ENCODE measurements at regions not wholly inside any gene's neighbourhood (a gene's known extent, or its start where the extent isn't known, plus 50 kb on each side); places are given as distances from the start of the nearest gene placed in this dataset.

- Mint-ChIP-seq H3K36me3 (ENCODE audit: low read depth) (no peaks in the 10 kb centered on the region), H3K4me3 (no peak overlapping the region), H3K9me3 (peaks cover 3% of the 10 kb centered on the region), H3K27me3 (no peaks in the 10 kb centered on the region), H3K27ac (no peak overlapping the region), H3K4me1 (no peaks in the 10 kb centered on the region)
- ATAC-seq (replicated peaks): no peak
These were observed 50.2 kb upstream of the MME start for GRCh38 chr3:155029941-155030340.

GRCh38 chr3:155026999-155027591 is 53.0 kb upstream of the MME start:
- Mint-ChIP-seq H3K27ac (no peak overlapping the region), H3K4me1 (no peaks in the 10 kb centered on the region), H3K36me3 (ENCODE audit: low read depth) (no peaks in the 10 kb centered on the region), H3K27me3 (no peaks in the 10 kb centered on the region), H3K9me3 (peaks cover 3% of the 10 kb centered on the region), H3K4me3 (no peak overlapping the region)
- ATAC-seq (replicated peaks): no peak

DNA sequence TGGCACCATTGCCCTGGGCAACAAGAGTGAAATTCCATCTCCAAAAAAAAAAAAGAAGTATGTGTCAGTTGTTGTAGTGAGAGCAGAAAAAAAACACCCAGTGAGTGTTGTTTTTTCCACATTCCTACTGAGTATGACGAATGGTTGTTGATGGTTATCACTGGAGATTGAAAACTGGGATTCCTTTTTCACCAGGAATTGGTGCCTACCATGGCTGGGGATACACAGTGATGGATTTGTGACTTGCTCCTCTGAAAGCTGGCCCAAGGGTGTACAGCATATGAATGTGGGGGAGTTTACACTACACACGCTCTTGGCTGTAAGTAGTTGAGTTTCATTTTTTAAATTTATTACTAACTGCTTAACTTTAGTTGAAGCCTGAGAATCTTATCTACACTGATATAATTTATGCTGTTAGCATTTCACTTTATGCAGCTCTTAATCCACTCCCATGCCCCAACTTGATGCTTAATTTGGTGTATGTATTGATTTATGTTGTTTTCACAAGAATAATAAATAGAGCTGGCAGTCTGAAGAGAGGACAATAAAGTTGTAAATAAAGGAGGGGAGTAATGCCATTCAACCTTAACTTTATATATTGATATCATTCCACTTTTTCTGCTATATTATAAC is 56.0 kb upstream of the MME start:
- H3K27me3 Mint-ChIP-seq: no peaks in the 10 kb centered on the region
- H3K27ac Mint-ChIP-seq: no peak overlapping the region
- H3K4me3 Mint-ChIP-seq: no peak overlapping the region
- no peaks in the 10 kb centered on the region for H3K36me3 Mint-ChIP-seq (ENCODE audit: low read depth)
- peaks cover 3% of the 10 kb centered on the region for H3K9me3 Mint-ChIP-seq
- ATAC-seq (replicated peaks): no peak
- H3K4me1 Mint-ChIP-seq: no peaks in the 10 kb centered on the region

DNA sequence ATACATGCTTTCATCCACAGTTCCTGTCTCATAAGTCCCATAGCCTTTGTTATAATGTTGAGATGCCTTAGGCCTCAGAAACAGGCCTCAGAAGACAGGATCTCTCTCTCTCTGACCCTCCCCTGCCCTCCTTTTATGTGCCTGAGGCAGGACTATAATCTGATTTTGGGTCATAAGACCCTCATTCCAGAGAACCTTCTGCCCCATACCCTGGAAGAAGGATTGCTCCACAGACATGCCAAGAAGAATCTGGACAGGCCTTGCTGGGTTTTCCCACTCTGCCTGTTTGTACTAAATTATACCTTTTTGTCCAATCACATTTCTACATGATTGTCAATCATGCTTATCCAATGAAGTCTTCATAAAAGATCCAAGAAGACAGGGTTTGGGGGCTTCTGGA is 57.2 kb upstream of the MME start:
- H3K4me1 Mint-ChIP-seq: no peaks in the 10 kb centered on the region
- no peaks in the 10 kb centered on the region for H3K27me3 Mint-ChIP-seq
- no peak for ATAC-seq (replicated peaks)
- H3K27ac Mint-ChIP-seq: no peak overlapping the region
- H3K36me3 Mint-ChIP-seq (ENCODE audit: low read depth): no peaks in the 10 kb centered on the region
- no peak overlapping the region for H3K4me3 Mint-ChIP-seq
- no peaks in the 10 kb centered on the region for H3K9me3 Mint-ChIP-seq

- H3K36me3 Mint-ChIP-seq (ENCODE audit: low read depth): no peaks in the 10 kb centered on the region
- no peaks in the 10 kb centered on the region for H3K27me3 Mint-ChIP-seq
- no peak overlapping the region for H3K4me3 Mint-ChIP-seq
- H3K9me3 Mint-ChIP-seq: no peaks in the 10 kb centered on the region
- ATAC-seq (replicated peaks): no peak
- no peaks in the 10 kb centered on the region for H3K4me1 Mint-ChIP-seq
- no peak overlapping the region for H3K27ac Mint-ChIP-seq
These were observed 60.5 kb upstream of the MME start for GRCh38 chr3:155019575-155019974.

- H3K27ac Mint-ChIP-seq: no peak overlapping the region
- no peaks in the 10 kb centered on the region for H3K4me1 Mint-ChIP-seq
- no peaks in the 10 kb centered on the region for H3K27me3 Mint-ChIP-seq
- no peak for ATAC-seq (replicated peaks)
- H3K4me3 Mint-ChIP-seq: no peak overlapping the region
- no peaks in the 10 kb centered on the region for H3K9me3 Mint-ChIP-seq
- H3K36me3 Mint-ChIP-seq (ENCODE audit: low read depth): no peaks in the 10 kb centered on the region
These were observed 61.3 kb upstream of the MME start for GRCh38 chr3:155018621-155019330.

DNA sequence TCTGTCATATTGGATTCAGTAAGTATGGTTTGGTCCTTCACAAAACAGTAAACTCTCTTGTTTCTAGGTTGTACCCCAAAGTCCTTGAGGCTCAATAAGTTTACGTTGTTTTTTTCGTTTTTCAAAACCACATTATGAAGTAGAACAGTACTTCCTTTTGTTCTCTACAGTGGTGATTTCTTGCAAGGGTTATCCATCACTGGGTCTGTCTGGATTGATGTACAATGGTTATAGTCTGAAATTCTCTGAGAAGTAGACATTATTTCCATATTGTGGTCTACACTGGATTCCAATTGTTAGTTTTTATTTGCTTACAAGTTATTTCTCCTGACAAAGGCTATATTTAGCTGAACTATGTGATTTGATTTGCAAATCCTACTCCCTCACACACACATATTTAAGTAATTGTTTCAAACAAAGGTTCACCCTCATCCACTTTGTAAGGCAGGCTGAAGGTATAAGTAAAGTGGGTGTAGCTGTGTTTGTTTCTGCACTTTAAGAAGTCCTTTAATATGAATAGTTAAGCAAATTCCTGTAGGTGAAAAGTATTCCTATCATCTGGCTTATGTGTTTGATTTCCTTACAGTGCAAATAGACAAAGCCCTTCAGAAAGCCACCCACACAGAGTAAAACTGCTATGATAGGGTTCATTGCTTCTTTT is 64.2 kb upstream of the MME start:
- H3K4me1 Mint-ChIP-seq: no peaks in the 10 kb centered on the region
- H3K36me3 Mint-ChIP-seq (ENCODE audit: low read depth): no peaks in the 10 kb centered on the region
- no peak overlapping the region for H3K27ac Mint-ChIP-seq
- peaks cover 5% of the 10 kb centered on the region for H3K9me3 Mint-ChIP-seq
- no peak overlapping the region for H3K4me3 Mint-ChIP-seq
- ATAC-seq (replicated peaks): no peak
- H3K27me3 Mint-ChIP-seq: no peaks in the 10 kb centered on the region

GRCh38 chr3:155014953-155015352 is 65.2 kb upstream of the MME start:
- no peak overlapping the region for H3K27ac Mint-ChIP-seq
- H3K4me1 Mint-ChIP-seq: no peaks in the 10 kb centered on the region

DNA sequence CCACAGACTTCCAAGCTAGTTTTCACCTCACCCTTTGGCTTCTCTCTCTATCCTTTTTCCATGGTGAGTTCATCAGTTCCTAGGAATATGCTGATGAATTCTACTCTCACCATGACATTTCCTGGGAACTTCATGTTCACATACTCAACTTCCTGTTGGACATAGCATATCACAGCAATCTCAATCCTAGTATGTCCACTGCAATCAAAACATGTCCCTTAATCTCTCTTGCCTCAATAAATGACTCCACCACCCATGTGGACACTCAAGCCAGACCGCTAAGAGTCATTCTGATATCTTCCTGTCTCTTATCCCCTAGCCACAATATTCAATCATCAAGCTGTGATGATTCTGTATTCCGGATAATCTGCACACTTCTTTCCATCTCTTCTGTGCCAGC is 66.7 kb upstream of the MME start:
- no peak overlapping the region for H3K27ac Mint-ChIP-seq
- ATAC-seq (replicated peaks): no peak
- no peaks in the 10 kb centered on the region for H3K36me3 Mint-ChIP-seq (ENCODE audit: low read depth)
- no peaks in the 10 kb centered on the region for H3K27me3 Mint-ChIP-seq
- H3K9me3 Mint-ChIP-seq: peaks cover 10% of the 10 kb centered on the region
- no peak overlapping the region for H3K4me3 Mint-ChIP-seq
- H3K4me1 Mint-ChIP-seq: no peaks in the 10 kb centered on the region

More at GRCh38 chr3:155014953-155015352, 65.2 kb upstream of the MME start:
- Mint-ChIP-seq H3K9me3 (peaks cover 10% of the 10 kb centered on the region), H3K4me3 (no peak overlapping the region), H3K27me3 (no peaks in the 10 kb centered on the region), H3K36me3 (ENCODE audit: low read depth) (no peaks in the 10 kb centered on the region)
- ATAC-seq (replicated peaks): no peak

- no peak for ATAC-seq (replicated peaks)
- Mint-ChIP-seq H3K4me1 (no peaks in the 10 kb centered on the region), H3K4me3 (no peak overlapping the region)
These were observed 67.5 kb upstream of the MME start for GRCh38 chr3:155012584-155012983.

DNA sequence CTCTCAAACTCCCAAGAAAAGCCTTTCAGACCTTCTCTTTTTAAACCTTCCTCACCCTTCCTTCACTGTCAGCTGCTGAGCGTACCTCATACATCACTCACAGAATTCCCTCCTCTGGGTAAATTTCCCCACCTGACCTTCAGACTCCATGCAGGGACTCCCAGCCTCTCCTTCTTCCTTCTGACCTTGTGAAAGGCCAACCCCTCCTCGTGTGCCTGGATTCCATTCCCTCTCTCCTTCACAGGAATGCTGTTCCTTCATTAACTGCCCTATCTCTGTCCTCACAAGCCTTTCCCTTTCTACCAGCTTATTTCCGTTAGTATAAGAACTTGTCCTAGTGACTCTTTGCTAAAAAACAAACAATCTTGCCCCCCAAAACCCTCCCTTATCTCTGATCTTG is 69.7 kb upstream of the MME start:
- no peak overlapping the region for H3K27ac Mint-ChIP-seq
- no peaks in the 10 kb centered on the region for H3K4me1 Mint-ChIP-seq
- no peaks in the 10 kb centered on the region for H3K36me3 Mint-ChIP-seq (ENCODE audit: low read depth)
- H3K4me3 Mint-ChIP-seq: no peak overlapping the region
- H3K27me3 Mint-ChIP-seq: no peaks in the 10 kb centered on the region
- ATAC-seq (replicated peaks): no peak
- peaks cover 10% of the 10 kb centered on the region for H3K9me3 Mint-ChIP-seq

More at GRCh38 chr3:155012584-155012983, 67.5 kb upstream of the MME start:
- Mint-ChIP-seq H3K36me3 (ENCODE audit: low read depth) (no peaks in the 10 kb centered on the region), H3K27ac (no peak overlapping the region), H3K9me3 (peaks cover 10% of the 10 kb centered on the region), H3K27me3 (no peaks in the 10 kb centered on the region)

- H3K4me3 Mint-ChIP-seq: no peak overlapping the region
- no peak overlapping the region for H3K27ac Mint-ChIP-seq
- H3K36me3 Mint-ChIP-seq (ENCODE audit: low read depth): no peaks in the 10 kb centered on the region
- H3K4me1 Mint-ChIP-seq: no peaks in the 10 kb centered on the region
- peaks cover 10% of the 10 kb centered on the region for H3K9me3 Mint-ChIP-seq
- H3K27me3 Mint-ChIP-seq: no peaks in the 10 kb centered on the region
- ATAC-seq (replicated peaks): no peak
These were observed 70.9 kb upstream of the MME start for GRCh38 chr3:155009217-155009616.

DNA sequence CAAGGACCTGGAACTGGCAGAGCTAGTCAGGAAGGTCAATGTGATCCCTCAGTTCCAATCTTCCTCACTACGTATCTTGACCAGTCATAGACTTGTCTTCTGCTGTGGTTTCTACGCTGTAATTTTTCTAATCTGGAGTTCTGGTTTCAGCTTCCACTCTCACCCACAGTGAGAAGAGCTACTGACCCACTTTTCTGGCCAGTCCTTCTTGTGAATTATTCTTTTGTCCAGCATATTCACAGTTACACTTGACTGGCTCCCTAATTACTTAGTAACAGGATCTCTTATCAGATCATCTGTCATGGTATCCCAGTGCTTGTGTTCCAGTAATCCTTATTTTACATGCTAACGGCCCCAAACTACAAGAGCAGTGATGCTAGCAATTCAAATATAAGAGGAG is 72.4 kb upstream of the MME start:
- Mint-ChIP-seq H3K36me3 (ENCODE audit: low read depth) (no peaks in the 10 kb centered on the region), H3K4me3 (no peak overlapping the region), H3K4me1 (no peaks in the 10 kb centered on the region)

DNA sequence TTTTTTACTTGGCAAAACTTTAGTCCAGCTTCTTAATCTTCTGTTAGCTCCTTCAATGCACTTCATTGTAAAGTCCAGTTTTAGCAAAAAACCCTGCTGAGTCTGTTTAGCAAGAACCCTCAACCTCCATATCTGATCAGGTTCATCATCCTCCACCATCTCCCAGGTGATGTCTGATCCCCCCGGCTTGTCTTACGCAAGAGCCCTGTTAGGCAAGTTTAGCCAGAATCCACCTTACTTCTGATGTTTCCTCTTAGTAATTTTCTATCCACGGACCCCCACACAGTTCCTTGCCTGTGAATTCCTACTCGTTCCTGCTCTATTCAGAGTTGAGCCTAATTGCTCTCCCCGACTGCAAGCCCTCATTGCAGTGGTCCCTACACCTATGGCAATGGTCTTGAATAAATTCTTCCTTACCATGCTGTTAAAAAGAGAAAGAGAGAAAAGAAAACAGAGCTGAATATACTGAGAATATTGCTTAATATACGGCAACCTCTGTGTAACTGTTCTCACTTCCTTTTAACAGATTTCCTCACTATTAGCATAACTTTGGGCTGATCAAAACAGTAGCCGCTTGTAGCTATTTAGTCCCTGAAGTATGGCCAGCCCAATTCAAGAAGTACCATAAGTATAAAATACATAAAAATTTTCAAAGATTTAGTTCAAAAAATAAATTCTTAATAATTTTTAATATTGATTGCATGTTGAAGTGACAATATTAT is 78.7 kb upstream of the MME start:
- Mint-ChIP-seq H3K27ac (no peak overlapping the region), H3K9me3 (peaks cover 4% of the 10 kb centered on the region), H3K4me1 (no peaks in the 10 kb centered on the region), H3K36me3 (ENCODE audit: low read depth) (no peaks in the 10 kb centered on the region), H3K27me3 (no peaks in the 10 kb centered on the region), H3K4me3 (no peak overlapping the region)
- no peak for ATAC-seq (replicated peaks)

More for the DNA sequence above, 72.4 kb upstream of the MME start:
- ATAC-seq (replicated peaks): no peak
- no peak overlapping the region for H3K27ac Mint-ChIP-seq
- peaks cover 10% of the 10 kb centered on the region for H3K9me3 Mint-ChIP-seq
- H3K27me3 Mint-ChIP-seq: no peaks in the 10 kb centered on the region

All from activated T-helper 17 cell treated with anti-CD3 and anti-CD28 coated beads, Interleukin-2, amount 50 U/mL, for 72 hours (primary cell).